Smooth muscle cell (in vitro differentiated cells): ENCODE measurements at regions not wholly inside any gene's neighbourhood (a gene's known extent, or its start where the extent isn't known, plus 50 kb on each side); places are given as distances from the start of the nearest gene placed in this dataset.

Experiments used
- DNase-seq: peaks from one replicate; lab custom pipeline; 2025; ENCODE audit not compliant: unreplicated experiment; lab: John Stamatoyannopoulos, UW
- H2AFZ ChIP-seq: fragments of 200-600 bp; sonication (generic); 2 replicates; pipeline ENCODE4 v1.6.0; 2016; ENCODE audit warnings: antibody characterized with exemption, low read depth, mild to moderate bottlenecking
- H3F3A ChIP-seq: fragments of 200-600 bp; sonication (generic); 2 replicates; pipeline ENCODE4 v1.6.0; 2017; ENCODE audit warnings: antibody characterized with exemption, low read depth
- H3K27ac ChIP-seq: fragments of 200-600 bp; sonication (generic); 2 replicates; pipeline ENCODE4 v1.5.1; 2016; ENCODE audit warnings: low read depth, mild to moderate bottlenecking
- H3K27me3 ChIP-seq: fragments of 200-600 bp; sonication (generic); 2 replicates; pipeline ENCODE4 v1.6.1; 2016; ENCODE audit warnings: low read depth, mild to moderate bottlenecking
- H3K36me3 ChIP-seq: fragments of 200-600 bp; sonication (generic); 2 replicates; pipeline ENCODE4 v1.5.1; 2016; ENCODE audit warnings: low read depth
- H3K4me1 ChIP-seq: fragments of 200-600 bp; sonication (generic); 2 replicates; pipeline ENCODE4 v1.5.1; 2016; ENCODE audit warnings: low read depth
- H3K4me2 ChIP-seq: fragments of 200-600 bp; sonication (generic); 2 replicates; pipeline ENCODE4 v1.6.0; 2016; ENCODE audit warnings: mild to moderate bottlenecking
- H3K4me3 ChIP-seq: fragments of 200-600 bp; sonication (generic); 2 replicates; pipeline ENCODE4 v1.5.1; 2016; ENCODE audit warnings: mild to moderate bottlenecking
- H3K79me2 ChIP-seq: fragments of 200-600 bp; sonication (generic); 2 replicates; pipeline ENCODE4 v1.6.0; 2016; ENCODE audit warnings: low read depth, mild to moderate bottlenecking
- H3K9ac ChIP-seq: fragments of 200-600 bp; sonication (generic); 2 replicates; pipeline ENCODE4 v1.6.0; 2016; ENCODE audit warnings: low read depth
- H3K9me3 ChIP-seq: fragments of 200-600 bp; sonication (generic); replicated peaks from 2 replicates; pipeline ENCODE4 v1.5.1; 2016; ENCODE audit warnings: low read depth
- H4K20me1 ChIP-seq: fragments of 200-600 bp; sonication (generic); 2 replicates; pipeline ENCODE4 v1.6.0; 2016; ENCODE audit warnings: low read depth
- CTCF ChIP-seq: fragments of 200-600 bp; sonication (generic); IDR thresholded peaks from 2 replicates; pipeline ENCODE4 v1.5.1; 2017; ENCODE audit warnings: borderline replicate concordance, mild to moderate bottlenecking, antibody characterized with exemption; ENCODE audit not compliant: insufficient read depth, poor library complexity, severe bottlenecking
- WGBS: methylation state at CpG from one replicate; pipeline ENCODE4 v1.1.7; 2016; ENCODE audit warnings: low lambda C conversion rate; 5-methylcytosine and 5-hydroxymethylcytosine counted together

DNA sequence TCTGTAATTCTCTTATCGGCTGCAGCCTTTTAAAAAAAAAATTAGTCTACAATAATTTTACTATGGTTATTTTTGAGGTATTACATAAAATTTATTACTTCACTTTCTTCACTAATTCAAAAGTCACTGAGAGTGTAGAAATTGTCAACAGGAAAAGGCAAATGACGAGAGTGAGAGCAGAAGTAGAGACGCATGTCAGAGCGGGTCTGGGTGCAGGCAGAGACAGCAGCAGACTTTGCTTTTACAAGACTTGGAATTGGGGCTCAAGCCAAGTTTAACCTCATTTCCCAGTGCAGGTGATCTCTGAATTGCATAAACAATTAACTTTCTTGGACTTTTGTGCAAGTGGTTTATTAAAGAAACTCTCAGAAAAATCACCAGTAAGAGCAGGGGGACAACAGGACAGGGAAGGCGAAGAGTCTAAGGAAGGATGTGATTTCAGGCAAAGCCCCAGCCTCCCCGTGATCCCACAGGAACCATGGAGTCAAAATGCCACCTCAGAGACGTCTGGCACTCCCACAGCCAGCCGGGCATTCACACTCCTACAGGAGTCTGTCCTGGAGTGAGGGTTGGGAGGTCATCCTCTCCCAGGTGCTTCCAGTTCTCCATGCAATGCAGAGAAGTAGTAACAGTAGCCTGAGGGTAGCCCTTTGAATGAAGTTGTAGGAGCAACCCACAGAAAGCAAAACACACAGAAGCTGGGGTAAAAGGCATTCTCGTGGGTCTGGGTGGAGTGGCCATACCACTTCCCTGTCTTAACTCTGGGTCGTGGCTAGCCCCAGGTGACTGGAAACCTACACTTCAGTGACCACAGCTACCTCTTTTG is 274.0 kb upstream of the TGFBR2 start:
- DNase-seq, result no peak
- Histone ChIP-seq H3K9ac (no peak overlapping the region), H3K27ac (no peak overlapping the region), H3F3A (no peaks in the 10 kb centered on the region), H3K9me3 (no peaks in the 10 kb centered on the region), H3K36me3 (no peaks in the 10 kb centered on the region), H3K4me3 (no peak overlapping the region), H3K4me1 (no peaks in the 10 kb centered on the region), H3K79me2 (no peaks in the 10 kb centered on the region), H3K27me3 (no peaks in the 10 kb centered on the region), H3K4me2 (no peak overlapping the region), H2AFZ (no peak overlapping the region), H4K20me1 (no peaks in the 10 kb centered on the region)
- no peak for TF ChIP-seq CTCF
- WGBS, result 73% methylated on average over 10 of the region's 10 CpGs

GRCh38 chr3:30333143-30333542 is 273.3 kb upstream of the TGFBR2 start:
- no peak for TF ChIP-seq CTCF
- Histone ChIP-seq H3K27ac (no peak overlapping the region), H3K9ac (no peak overlapping the region), H3K4me2 (no peak overlapping the region), H3K4me1 (no peaks in the 10 kb centered on the region), H3K79me2 (no peaks in the 10 kb centered on the region), H3K27me3 (no peaks in the 10 kb centered on the region), H3K4me3 (no peak overlapping the region), H2AFZ (no peak overlapping the region), H4K20me1 (no peaks in the 10 kb centered on the region), H3K36me3 (no peaks in the 10 kb centered on the region), H3F3A (no peaks in the 10 kb centered on the region), H3K9me3 (no peaks in the 10 kb centered on the region)
- no peak for DNase-seq
- WGBS, result 97% methylated on average over 6 of the region's 6 CpGs

- Histone ChIP-seq H3K36me3 (no peaks in the 10 kb centered on the region), H3K4me3 (no peak overlapping the region), H3K27me3 (no peaks in the 10 kb centered on the region), H3K4me1 (no peaks in the 10 kb centered on the region), H4K20me1 (no peaks in the 10 kb centered on the region), H3F3A (no peaks in the 10 kb centered on the region), H3K4me2 (no peak overlapping the region), H3K27ac (no peak overlapping the region), H3K79me2 (no peaks in the 10 kb centered on the region), H3K9ac (no peak overlapping the region), H3K9me3 (no peaks in the 10 kb centered on the region), H2AFZ (no peak overlapping the region)
- DNase-seq, result no peak
- no peak for TF ChIP-seq CTCF
- 85% methylated on average over 1 of the region's 1 CpG for WGBS
These were observed 272.5 kb upstream of the TGFBR2 start for GRCh38 chr3:30333903-30334302.

GRCh38 chr3:30340500-30340899 is 265.9 kb upstream of the TGFBR2 start:
- Histone ChIP-seq H3K4me3 (no peak overlapping the region), H3K4me2 (no peak overlapping the region), H3K79me2 (no peaks in the 10 kb centered on the region), H3K27ac (no peak overlapping the region), H3K4me1 (peaks cover 15% of the 10 kb centered on the region), H3K9ac (no peak overlapping the region), H3K9me3 (no peaks in the 10 kb centered on the region), H2AFZ (no peak overlapping the region), H3K36me3 (no peaks in the 10 kb centered on the region), H4K20me1 (no peaks in the 10 kb centered on the region), H3K27me3 (no peaks in the 10 kb centered on the region), H3F3A (peaks cover 3% of the 10 kb centered on the region)
- WGBS, result 53% methylated on average over 2 of the region's 2 CpGs
- TF ChIP-seq CTCF, result no peak
- no peak for DNase-seq
